ENCODE measurements at regions not wholly inside any gene's neighbourhood (a gene's known extent, or its start where the extent isn't known, plus 50 kb on each side); places are given as distances from the start of the nearest gene placed in this dataset.

DNA sequence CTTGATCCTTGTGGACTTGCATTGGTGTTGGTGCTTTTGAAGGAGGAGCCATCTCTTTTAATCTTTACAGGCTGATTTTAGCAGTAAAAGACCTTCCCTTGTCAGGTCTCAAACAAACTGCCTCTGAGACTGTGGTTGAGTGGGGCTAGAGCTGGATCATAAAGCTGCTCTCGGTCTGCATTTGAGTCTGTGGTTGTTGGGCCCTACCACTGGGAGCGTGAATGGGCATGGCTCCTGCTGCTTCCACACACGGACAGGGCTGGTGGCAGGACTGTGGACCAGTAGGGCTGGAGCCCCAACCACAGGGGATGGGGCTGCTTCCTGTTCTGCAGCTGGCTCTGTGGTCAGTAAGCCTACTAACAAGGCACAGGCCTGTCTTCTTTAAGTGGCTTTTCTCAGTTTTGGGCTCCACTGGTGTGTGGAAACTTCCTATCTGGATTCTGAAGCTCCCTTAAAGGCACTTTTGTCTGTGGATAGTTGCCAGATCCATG lies 130.6 kb downstream of the RBM46 start:
- Histone ChIP-seq H3K4me2 (ENCODE audit: low read length) (no peak overlapping the region), H3F3A (ENCODE audit: insufficient read depth, low read length) (no peaks in the 10 kb centered on the region), H3K9me3 (ENCODE audit: low read length) (no peaks in the 10 kb centered on the region), H3K79me2 (ENCODE audit: insufficient read depth, low read length) (no peaks in the 10 kb centered on the region), H3K4me1 (ENCODE audit: insufficient read depth, low read length, severe bottlenecking) (no peaks in the 10 kb centered on the region), H2AFZ (ENCODE audit: low read length) (no peak overlapping the region), H3K27me3 (ENCODE audit: insufficient read depth, low read length) (no peaks in the 10 kb centered on the region), H3K9ac (ENCODE audit: low read length) (no peak overlapping the region), H4K20me1 (ENCODE audit: insufficient read depth, low read length) (no peaks in the 10 kb centered on the region), H3K4me3 (ENCODE audit: low read depth, low read length, poor library complexity, severe bottlenecking) (no peak overlapping the region), H3K27ac (ENCODE audit: low read depth, low read length, poor library complexity, severe bottlenecking) (no peak overlapping the region), H3K9me2 (ENCODE audit: low read depth, low read length) (no peaks in the 10 kb centered on the region), H3K36me3 (ENCODE audit: insufficient read depth, low read length) (no peaks in the 10 kb centered on the region)
- TF ChIP-seq, protein P1, sequence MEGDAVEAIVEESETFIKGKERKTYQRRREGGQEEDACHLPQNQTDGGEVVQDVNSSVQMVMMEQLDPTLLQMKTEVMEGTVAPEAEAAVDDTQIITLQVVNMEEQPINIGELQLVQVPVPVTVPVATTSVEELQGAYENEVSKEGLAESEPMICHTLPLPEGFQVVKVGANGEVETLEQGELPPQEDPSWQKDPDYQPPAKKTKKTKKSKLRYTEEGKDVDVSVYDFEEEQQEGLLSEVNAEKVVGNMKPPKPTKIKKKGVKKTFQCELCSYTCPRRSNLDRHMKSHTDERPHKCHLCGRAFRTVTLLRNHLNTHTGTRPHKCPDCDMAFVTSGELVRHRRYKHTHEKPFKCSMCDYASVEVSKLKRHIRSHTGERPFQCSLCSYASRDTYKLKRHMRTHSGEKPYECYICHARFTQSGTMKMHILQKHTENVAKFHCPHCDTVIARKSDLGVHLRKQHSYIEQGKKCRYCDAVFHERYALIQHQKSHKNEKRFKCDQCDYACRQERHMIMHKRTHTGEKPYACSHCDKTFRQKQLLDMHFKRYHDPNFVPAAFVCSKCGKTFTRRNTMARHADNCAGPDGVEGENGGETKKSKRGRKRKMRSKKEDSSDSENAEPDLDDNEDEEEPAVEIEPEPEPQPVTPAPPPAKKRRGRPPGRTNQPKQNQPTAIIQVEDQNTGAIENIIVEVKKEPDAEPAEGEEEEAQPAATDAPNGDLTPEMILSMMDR (IDR thresholded peaks at IDR 0.05; ENCODE audit: low read length), result no peak
- no peak for TF ChIP-seq EZH2 (IDR thresholded peaks at IDR 0.05; ENCODE audit: borderline replicate concordance, low read length)

DNA sequence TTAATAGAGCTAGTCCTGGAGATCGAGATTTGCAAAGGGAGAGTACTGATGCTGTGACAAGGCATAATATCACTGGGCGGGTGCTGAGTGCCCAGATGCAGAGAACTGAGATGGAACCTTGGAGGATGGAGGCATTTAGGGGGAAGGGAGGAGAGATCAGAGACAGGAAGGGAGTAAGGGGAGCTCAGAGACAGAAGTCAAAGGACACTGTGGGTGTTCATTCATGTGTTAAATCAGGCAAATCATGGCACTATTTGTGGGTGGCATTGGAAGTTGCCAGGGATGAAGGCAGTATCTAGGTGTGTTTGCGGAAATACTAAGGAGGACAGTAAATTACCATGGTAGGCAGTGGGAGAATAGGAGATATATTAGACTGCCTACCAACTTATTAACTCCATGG lies 135.0 kb downstream of the RBM46 start:
- H3K4me3 ChIP-seq (ENCODE audit: low read depth, low read length, poor library complexity, severe bottlenecking), result no peak overlapping the region

DNA sequence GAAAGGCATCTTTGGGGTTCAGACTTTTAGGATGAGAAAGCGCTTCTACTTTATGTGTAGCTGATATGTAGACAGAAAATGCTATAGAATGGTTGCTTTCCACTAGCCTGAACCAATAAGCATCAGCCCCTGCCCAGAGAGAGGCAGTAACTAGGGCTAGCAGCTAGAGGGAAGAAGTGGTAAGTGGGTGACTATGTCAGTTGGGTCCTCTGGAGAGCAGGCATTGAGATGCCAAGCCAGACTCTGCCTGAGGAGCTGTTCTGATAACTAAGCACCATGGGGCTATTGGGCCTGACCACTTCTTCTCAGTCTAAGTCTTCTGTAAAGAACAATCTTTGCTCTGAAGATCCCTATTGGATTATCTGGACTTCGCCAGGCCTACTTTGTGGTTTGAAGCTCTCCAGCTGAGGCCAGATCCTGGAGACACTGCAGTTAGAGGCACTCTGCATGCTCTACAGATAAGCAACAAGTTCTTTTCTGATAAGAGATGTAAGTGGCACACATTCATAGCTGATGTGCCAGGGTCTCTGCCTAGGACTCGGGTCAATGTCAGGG lies 146.1 kb downstream of the RBM46 start:
- Histone ChIP-seq H2AFZ (ENCODE audit: low read length) (no peak overlapping the region), H3K79me2 (ENCODE audit: insufficient read depth, low read length) (no peaks in the 10 kb centered on the region), H3K4me2 (ENCODE audit: low read length) (no peak overlapping the region), H3K36me3 (ENCODE audit: insufficient read depth, low read length) (no peaks in the 10 kb centered on the region), H3K9me3 (ENCODE audit: low read length) (no peaks in the 10 kb centered on the region), H4K20me1 (ENCODE audit: insufficient read depth, low read length) (no peaks in the 10 kb centered on the region), H3K4me3 (ENCODE audit: low read depth, low read length, poor library complexity, severe bottlenecking) (no peak overlapping the region), H3K9ac (ENCODE audit: low read length) (no peak overlapping the region), H3K4me1 (ENCODE audit: insufficient read depth, low read length, severe bottlenecking) (no peaks in the 10 kb centered on the region), H3K27ac (ENCODE audit: low read depth, low read length, poor library complexity, severe bottlenecking) (no peak overlapping the region), H3K9me2 (ENCODE audit: low read depth, low read length) (no peaks in the 10 kb centered on the region), H3F3A (ENCODE audit: insufficient read depth, low read length) (no peaks in the 10 kb centered on the region), H3K27me3 (ENCODE audit: insufficient read depth, low read length) (no peaks in the 10 kb centered on the region)
- TF ChIP-seq, protein P1 (IDR thresholded peaks at IDR 0.05; ENCODE audit: low read length), result no peak
- no peak for TF ChIP-seq EZH2 (IDR thresholded peaks at IDR 0.05; ENCODE audit: borderline replicate concordance, low read length)

More for the DNA sequence above, 135.0 kb downstream of the RBM46 start:
- Histone ChIP-seq H3F3A (ENCODE audit: insufficient read depth, low read length) (no peaks in the 10 kb centered on the region), H2AFZ (ENCODE audit: low read length) (no peak overlapping the region), H3K36me3 (ENCODE audit: insufficient read depth, low read length) (no peaks in the 10 kb centered on the region), H3K79me2 (ENCODE audit: insufficient read depth, low read length) (no peaks in the 10 kb centered on the region), H3K4me2 (ENCODE audit: low read length) (no peak overlapping the region), H3K9me2 (ENCODE audit: low read depth, low read length) (no peaks in the 10 kb centered on the region), H3K9me3 (ENCODE audit: low read length) (no peaks in the 10 kb centered on the region), H3K4me1 (ENCODE audit: insufficient read depth, low read length, severe bottlenecking) (no peaks in the 10 kb centered on the region), H3K27ac (ENCODE audit: low read depth, low read length, poor library complexity, severe bottlenecking) (no peak overlapping the region), H3K9ac (ENCODE audit: low read length) (no peak overlapping the region), H3K27me3 (ENCODE audit: insufficient read depth, low read length) (no peaks in the 10 kb centered on the region), H4K20me1 (ENCODE audit: insufficient read depth, low read length) (no peaks in the 10 kb centered on the region)
- TF ChIP-seq, protein P1 (IDR thresholded peaks at IDR 0.05; ENCODE audit: low read length), result no peak
- no peak for TF ChIP-seq EZH2 (IDR thresholded peaks at IDR 0.05; ENCODE audit: borderline replicate concordance, low read length)
